ENCODE measurements at regions not wholly inside any gene's neighbourhood (a gene's known extent, or its start where the extent isn't known, plus 50 kb on each side); places are given as distances from the start of the nearest gene placed in this dataset.
A peak's percentile ranks its signal among the peaks of the same experiment; 100 is the strongest.

DNA sequence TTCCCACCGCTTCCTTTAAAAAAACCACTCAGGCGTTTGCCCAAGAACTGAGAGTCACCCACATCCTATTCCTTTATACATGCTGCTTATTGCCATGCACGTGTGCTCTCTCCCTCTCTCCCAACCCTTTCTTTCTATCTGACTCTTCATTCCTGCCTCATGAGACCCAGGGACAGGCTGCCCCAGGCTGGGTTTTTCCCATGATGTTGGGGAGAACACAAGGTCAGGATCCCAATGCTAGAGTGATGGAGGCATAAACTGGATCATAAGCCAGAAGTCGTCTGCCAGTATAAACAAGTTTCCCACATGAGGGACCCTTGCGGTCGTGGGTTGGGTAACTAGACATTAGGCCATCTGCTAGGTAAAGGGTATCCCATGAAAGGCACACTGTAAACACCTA, 64.9 kb downstream of the CD2 start:
- Histone ChIP-seq H3K4me3 (ENCODE audit: low read depth, low read length) (no peak overlapping the region), H3K4me1 (ENCODE audit: control insufficient read depth, insufficient read depth, low read length) (no peaks in the 10 kb centered on the region; the same call in 1 of the 2 replicates), H3K9me3 (ENCODE audit: control insufficient read depth, insufficient read depth, low read depth, low read length) (no peaks in the 10 kb centered on the region), H3K9ac (ENCODE audit: low read length) (no peak overlapping the region), H3K36me3 (ENCODE audit: control insufficient read depth, insufficient read depth, low read length) (no peaks in the 10 kb centered on the region), H3K27me3 (ENCODE audit: control insufficient read depth, insufficient read depth, low read length) (no peaks in the 10 kb centered on the region), H3K27ac (ENCODE audit: low read depth, low read length) (no peak overlapping the region)

DNA sequence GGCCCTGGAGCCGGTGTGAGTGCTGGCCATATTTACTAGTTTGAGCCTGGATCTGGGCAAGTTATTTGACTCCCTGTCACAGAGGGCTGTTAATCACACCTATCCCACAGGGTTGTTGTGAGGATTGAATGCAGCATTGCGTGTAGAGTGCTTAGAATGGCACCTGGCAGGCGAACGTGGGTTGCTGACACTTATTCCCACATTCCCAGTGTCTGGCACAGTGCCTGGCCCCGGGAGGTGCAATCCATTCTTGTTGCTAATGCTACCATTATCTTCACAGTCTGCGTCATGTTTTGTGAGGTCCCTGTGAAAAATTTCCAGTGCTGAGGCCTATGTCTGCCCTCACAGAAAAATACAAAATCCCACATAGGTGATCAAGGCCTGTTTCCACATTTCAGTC, 66.1 kb downstream of the CD2 start:
- H3K27ac ChIP-seq (ENCODE audit: low read depth, low read length), result no peak overlapping the region
- H3K4me3 ChIP-seq (ENCODE audit: low read depth, low read length), result no peak overlapping the region
- H3K36me3 ChIP-seq (ENCODE audit: control insufficient read depth, insufficient read depth, low read length), result no peaks in the 10 kb centered on the region
- H3K4me1 ChIP-seq (ENCODE audit: control insufficient read depth, insufficient read depth, low read length), result peaks cover 11% of the 10 kb centered on the region
- H3K9me3 ChIP-seq (ENCODE audit: control insufficient read depth, insufficient read depth, low read depth, low read length), result no peaks in the 10 kb centered on the region
- no peaks in the 10 kb centered on the region for H3K27me3 ChIP-seq (ENCODE audit: control insufficient read depth, insufficient read depth, low read length)
- no peak overlapping the region for H3K9ac ChIP-seq (ENCODE audit: low read length)

DNA sequence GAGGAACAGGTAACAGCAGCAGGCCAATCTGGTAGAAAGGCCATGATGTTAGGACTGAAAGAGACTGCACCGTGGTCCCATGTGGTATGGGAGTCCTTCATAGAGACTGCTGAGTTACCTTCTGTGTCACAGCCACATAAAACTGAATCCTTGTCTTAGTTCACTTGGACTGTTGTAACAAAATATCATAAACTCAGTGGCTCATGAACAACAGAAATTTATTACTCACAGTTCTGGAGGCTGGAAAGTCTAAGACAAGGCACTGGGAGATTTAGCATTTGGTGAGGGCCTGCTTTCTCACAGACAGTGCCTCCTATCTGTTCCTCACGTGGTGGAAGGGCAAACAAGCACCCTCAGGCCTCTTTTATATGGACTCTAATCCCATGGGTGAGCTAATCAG, 67.5 kb downstream of the CD2 start:
- H3K4me1 ChIP-seq (ENCODE audit: control insufficient read depth, insufficient read depth, low read length), result peaks cover 25% of the 10 kb centered on the region
- H3K4me3 ChIP-seq (ENCODE audit: low read depth, low read length), result no peak overlapping the region

DNA sequence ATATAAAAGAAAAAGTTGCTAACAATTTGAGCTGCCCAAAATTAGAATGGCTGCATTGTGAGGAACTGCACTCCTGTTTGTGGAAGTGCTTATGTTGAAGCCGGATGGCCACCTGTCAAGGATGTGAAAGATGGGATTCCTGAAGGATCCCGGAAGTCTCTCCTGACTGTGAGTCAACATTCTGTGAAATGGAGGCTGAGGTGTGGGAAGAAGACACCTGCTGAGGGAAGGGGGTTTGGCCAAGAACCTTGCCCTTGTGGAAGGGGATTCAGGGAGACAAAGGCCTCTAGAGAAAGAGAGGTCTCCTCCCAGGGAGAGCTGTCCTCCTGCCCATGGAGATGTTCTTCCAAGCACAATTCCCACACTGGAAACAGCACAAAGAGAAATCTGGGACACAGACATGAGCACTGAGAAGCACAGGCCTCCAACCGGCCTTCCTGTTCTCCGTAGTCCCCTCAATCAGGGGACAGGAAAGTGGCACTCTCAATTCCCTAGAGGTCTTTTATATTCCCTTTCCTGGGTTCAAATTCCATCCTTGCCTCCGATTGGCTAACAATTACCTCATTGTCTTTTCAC, 70.5 kb downstream of the CD2 start:
- no peaks in the 10 kb centered on the region for H3K27me3 ChIP-seq (ENCODE audit: control insufficient read depth, insufficient read depth, low read length)
- peak overlapping the region; percentile 32 for H3K9ac ChIP-seq (ENCODE audit: low read length)
- H3K4me1 ChIP-seq (ENCODE audit: control insufficient read depth, insufficient read depth, low read length), result peaks cover 32% of the 10 kb centered on the region
- H3K27ac ChIP-seq (ENCODE audit: low read depth, low read length), result peak overlapping the region; percentile 18; the same call in 1 of the 2 replicates
- no peaks in the 10 kb centered on the region for H3K36me3 ChIP-seq (ENCODE audit: control insufficient read depth, insufficient read depth, low read length)
- H3K9me3 ChIP-seq (ENCODE audit: control insufficient read depth, insufficient read depth, low read depth, low read length), result no peaks in the 10 kb centered on the region
- H3K4me3 ChIP-seq (ENCODE audit: low read depth, low read length), result no peak overlapping the region

More for the DNA sequence above, 67.5 kb downstream of the CD2 start:
- H3K9me3 ChIP-seq (ENCODE audit: control insufficient read depth, insufficient read depth, low read depth, low read length), result no peaks in the 10 kb centered on the region
- no peaks in the 10 kb centered on the region for H3K27me3 ChIP-seq (ENCODE audit: control insufficient read depth, insufficient read depth, low read length)
- no peak overlapping the region for H3K9ac ChIP-seq (ENCODE audit: low read length)
- no peaks in the 10 kb centered on the region for H3K36me3 ChIP-seq (ENCODE audit: control insufficient read depth, insufficient read depth, low read length)
- H3K27ac ChIP-seq (ENCODE audit: low read depth, low read length), result no peak overlapping the region

DNA sequence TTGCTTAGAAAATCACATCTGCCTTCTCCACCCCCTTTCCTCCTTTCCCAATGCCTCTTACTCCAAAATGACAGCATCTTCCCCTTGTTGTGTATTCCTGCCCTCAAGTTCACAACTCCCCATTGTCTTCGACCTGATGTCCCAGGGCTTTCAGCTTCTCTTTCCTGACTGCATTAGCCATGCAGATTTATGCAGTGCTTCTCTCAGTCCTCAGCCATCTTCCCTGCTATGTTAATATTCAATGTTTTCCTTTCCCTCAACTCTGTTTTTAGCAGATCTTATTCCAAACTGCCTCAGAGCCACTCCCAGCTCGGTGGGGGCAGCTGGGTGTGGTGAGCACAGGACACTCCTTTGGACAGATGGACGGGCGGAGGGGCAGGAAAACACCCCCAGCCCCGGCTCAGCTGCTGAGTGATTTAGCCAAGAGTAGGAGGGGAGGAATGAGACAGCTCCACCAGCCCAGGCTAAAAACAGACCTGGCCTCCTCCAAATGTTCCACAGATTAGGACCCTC, 71.0 kb downstream of the CD2 start:
- Histone ChIP-seq H3K27ac (ENCODE audit: low read depth, low read length) (peak overlapping the region; percentile 18; the same call in 1 of the 2 replicates), H3K4me3 (ENCODE audit: low read depth, low read length) (no peak overlapping the region; the same call in 1 of the 2 replicates)

DNA sequence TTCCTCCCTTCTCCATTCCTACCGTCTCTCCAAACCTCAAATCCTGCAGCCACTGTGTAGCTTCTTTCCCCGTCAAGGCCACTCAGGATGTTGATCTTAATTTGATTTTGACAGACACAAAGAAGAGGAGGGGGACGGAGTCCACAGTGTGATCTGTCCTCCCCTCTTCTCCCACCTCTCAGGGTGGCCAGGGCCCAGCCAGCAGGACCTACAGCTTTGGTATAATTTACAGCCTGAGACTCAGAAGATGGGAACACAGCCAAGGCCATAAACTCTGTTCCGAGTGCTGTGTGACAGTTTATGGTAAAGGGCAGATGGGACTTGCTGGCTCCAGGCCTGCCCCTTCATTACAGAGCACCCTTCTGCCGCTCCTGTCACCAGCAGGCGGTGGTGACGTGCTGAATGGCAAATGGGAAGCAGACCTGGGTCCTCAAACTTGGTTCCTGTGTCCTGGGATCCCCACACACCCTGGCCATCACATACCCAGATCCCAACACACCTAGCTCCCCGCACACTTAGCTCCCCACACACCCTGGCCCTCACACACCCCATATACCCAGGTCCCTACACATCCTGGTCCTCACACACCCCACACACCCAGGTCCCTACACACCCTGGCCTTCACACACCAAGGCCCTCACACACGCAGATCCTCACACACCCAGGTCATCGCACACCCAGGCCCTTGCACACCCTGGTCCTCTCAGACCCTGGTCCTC, 71.6 kb downstream of the CD2 start:
- Histone ChIP-seq H3K4me3 (ENCODE audit: low read depth, low read length) (no peak overlapping the region), H3K9me3 (ENCODE audit: control insufficient read depth, insufficient read depth, low read depth, low read length) (no peaks in the 10 kb centered on the region), H3K9ac (ENCODE audit: low read length) (peak overlapping the region; percentile 24), H3K4me1 (ENCODE audit: control insufficient read depth, insufficient read depth, low read length) (peaks cover 32% of the 10 kb centered on the region), H3K27ac (ENCODE audit: low read depth, low read length) (peak overlapping the region; percentile 3; the same call in 1 of the 2 replicates), H3K27me3 (ENCODE audit: control insufficient read depth, insufficient read depth, low read length) (no peaks in the 10 kb centered on the region), H3K36me3 (ENCODE audit: control insufficient read depth, insufficient read depth, low read length) (no peaks in the 10 kb centered on the region)

More for the DNA sequence above, 71.0 kb downstream of the CD2 start:
- H3K4me1 ChIP-seq (ENCODE audit: control insufficient read depth, insufficient read depth, low read length), result peaks cover 32% of the 10 kb centered on the region
- no peaks in the 10 kb centered on the region for H3K9me3 ChIP-seq (ENCODE audit: control insufficient read depth, insufficient read depth, low read depth, low read length)
- H3K27me3 ChIP-seq (ENCODE audit: control insufficient read depth, insufficient read depth, low read length), result no peaks in the 10 kb centered on the region
- H3K9ac ChIP-seq (ENCODE audit: low read length), result peak overlapping the region; percentile 24
- no peaks in the 10 kb centered on the region for H3K36me3 ChIP-seq (ENCODE audit: control insufficient read depth, insufficient read depth, low read length)

DNA sequence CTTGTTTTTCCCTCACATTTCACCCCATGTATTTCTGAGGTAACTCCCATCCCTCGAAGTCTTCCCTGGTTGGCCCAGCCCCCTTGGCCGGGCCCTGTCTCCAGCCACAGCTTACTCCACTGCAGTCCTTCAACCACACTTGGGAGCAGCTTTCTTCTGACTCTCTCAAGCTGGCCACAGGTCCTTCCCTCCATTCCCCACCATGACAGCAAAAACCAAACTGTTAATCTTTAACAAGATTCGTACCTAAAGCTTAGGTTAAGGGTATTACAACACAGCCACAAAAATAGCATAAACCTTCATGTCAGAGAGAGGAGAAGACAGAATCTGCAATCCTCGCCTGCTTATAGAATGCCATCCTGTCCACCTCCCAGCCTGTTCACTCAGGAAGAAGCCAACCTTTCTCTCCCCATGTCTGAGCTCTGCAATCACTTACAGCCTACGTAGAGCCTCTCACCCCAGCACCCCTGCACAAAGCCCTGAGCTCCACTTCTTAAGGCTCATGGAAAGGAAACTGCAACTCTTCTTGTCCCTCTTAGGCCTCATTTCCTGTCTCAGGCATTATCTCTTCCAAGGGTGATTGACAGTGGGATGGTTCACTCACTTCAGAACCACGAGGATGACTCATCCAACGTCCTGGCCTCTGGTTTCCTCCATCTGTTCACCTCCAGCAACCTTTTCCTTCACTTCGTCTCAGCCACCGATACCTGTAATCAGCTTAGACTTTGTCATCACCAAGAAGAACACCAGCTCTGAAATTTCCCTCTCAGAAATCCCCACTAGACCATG, 72.8 kb downstream of the CD2 start:
- Histone ChIP-seq H3K4me3 (ENCODE audit: low read depth, low read length) (no peak overlapping the region), H3K4me1 (ENCODE audit: control insufficient read depth, insufficient read depth, low read length) (peaks cover 38% of the 10 kb centered on the region), H3K27me3 (ENCODE audit: control insufficient read depth, insufficient read depth, low read length) (no peaks in the 10 kb centered on the region), H3K9me3 (ENCODE audit: control insufficient read depth, insufficient read depth, low read depth, low read length) (no peaks in the 10 kb centered on the region), H3K9ac (ENCODE audit: low read length) (no peak overlapping the region), H3K36me3 (ENCODE audit: control insufficient read depth, insufficient read depth, low read length) (no peaks in the 10 kb centered on the region), H3K27ac (ENCODE audit: low read depth, low read length) (no peak overlapping the region)

DNA sequence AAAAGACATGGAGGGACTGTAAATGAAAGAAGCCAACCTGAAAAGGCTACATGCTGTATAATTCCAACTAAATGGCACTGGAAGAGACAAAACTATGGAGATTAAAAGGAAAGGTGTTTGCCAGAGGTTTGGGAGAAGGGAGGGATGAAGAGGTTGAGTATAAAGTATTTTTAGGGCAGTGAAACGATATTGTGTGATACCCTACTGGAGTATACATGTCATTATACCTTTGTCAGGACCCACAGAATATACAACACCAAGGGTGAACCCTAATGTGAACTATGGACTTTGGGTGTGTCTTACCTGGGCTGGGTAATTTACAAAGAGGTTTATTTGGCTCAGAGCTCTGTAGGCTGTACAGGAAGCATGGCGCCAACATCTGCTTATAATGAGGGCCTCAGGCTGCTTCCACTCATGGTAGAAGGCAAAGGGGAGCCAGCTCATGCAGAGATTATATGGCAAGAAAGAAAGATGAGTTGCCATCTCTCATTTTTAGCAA, 73.4 kb downstream of the CD2 start:
- Histone ChIP-seq H3K27ac (ENCODE audit: low read depth, low read length) (no peak overlapping the region), H3K9ac (ENCODE audit: low read length) (no peak overlapping the region), H3K4me3 (ENCODE audit: low read depth, low read length) (no peak overlapping the region), H3K36me3 (ENCODE audit: control insufficient read depth, insufficient read depth, low read length) (no peaks in the 10 kb centered on the region), H3K9me3 (ENCODE audit: control insufficient read depth, insufficient read depth, low read depth, low read length) (no peaks in the 10 kb centered on the region), H3K27me3 (ENCODE audit: control insufficient read depth, insufficient read depth, low read length) (no peaks in the 10 kb centered on the region), H3K4me1 (ENCODE audit: control insufficient read depth, insufficient read depth, low read length) (peaks cover 45% of the 10 kb centered on the region)

DNA sequence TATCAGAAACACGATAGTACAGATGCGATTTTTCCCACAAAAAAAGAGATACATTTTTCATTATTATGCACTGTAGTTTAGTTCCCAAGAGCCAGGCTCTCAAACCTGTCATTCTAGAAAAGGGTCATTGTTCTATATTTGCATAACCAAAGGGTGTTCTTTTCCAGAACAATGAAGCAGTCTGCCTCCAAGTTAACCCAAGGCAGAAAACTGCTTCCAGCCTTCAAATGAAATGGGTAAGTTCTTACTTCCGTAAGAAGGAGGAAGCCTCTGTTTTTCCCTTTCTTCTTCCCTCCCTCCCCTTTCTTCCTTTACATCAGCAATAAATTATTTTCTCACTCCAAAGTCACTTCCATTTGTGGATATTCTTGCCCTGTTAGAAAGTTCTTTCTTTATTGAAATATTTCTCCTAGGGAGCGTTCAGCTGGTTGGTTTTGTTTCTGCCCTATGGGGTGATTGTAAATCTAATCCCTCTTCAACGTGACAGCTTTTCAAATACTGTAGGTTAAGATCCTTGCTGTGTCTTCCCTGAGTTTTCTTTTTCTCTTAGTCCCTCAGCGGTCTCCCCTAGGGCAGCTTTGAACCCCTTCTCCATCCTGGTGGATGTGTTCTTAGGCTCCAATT, 77.3 kb upstream of the PTGFRN start:
- Histone ChIP-seq H3K4me3 (ENCODE audit: low read depth, low read length) (peak overlapping the region; percentile 0; the same call in 1 of the 2 replicates), H3K36me3 (ENCODE audit: control insufficient read depth, insufficient read depth, low read length) (no peaks in the 10 kb centered on the region), H3K9ac (ENCODE audit: low read length) (no peak overlapping the region), H3K9me3 (ENCODE audit: control insufficient read depth, insufficient read depth, low read depth, low read length) (peaks cover 8% of the 10 kb centered on the region), H3K4me1 (ENCODE audit: control insufficient read depth, insufficient read depth, low read length) (peaks cover 43% of the 10 kb centered on the region), H3K27ac (ENCODE audit: low read depth, low read length) (peak overlapping the region; percentile 3), H3K27me3 (ENCODE audit: control insufficient read depth, insufficient read depth, low read length) (no peaks in the 10 kb centered on the region)

DNA sequence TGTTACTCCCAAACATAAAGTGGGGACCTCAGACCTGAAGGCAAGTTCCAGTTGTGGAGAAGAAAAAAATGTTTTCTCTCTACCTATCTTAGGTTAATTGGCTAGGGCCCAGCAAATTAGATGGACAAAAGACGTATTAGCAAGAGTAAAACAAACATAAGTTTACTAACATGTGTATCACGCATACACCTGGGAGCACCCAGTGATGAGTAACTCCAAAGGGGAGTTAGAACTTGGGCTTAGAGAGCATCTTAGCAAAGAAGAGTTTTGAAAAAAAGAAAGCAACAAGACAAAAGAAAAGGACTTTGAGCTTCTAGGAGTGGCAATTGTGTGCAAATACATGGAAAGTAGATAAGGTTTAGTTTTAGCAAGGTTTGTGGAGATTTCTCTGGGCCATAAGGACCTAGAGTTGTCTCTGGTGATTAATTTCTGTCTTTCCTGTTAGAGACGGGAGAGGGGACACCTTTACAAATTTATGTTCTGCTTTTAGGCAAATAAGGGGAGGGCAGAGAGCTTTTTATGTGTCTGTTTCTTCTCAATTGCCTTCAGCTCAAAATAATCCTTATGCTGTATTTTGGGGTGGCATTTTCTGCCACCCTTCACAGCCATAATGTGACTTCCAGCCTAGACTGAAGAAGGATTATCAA, 76.7 kb upstream of the PTGFRN start:
- H3K4me1 ChIP-seq (ENCODE audit: control insufficient read depth, insufficient read depth, low read length), result peaks cover 43% of the 10 kb centered on the region
- peak overlapping the region; percentile 3 for H3K27ac ChIP-seq (ENCODE audit: low read depth, low read length)
- peak overlapping the region; percentile 0; the same call in 1 of the 2 replicates for H3K4me3 ChIP-seq (ENCODE audit: low read depth, low read length)
- no peak overlapping the region for H3K9ac ChIP-seq (ENCODE audit: low read length)
- H3K36me3 ChIP-seq (ENCODE audit: control insufficient read depth, insufficient read depth, low read length), result no peaks in the 10 kb centered on the region
- no peaks in the 10 kb centered on the region for H3K27me3 ChIP-seq (ENCODE audit: control insufficient read depth, insufficient read depth, low read length)
- H3K9me3 ChIP-seq (ENCODE audit: control insufficient read depth, insufficient read depth, low read depth, low read length), result peaks cover 14% of the 10 kb centered on the region
